BE2C (cell line): ENCODE measurements at regions not wholly inside any gene's neighbourhood (a gene's known extent, or its start where the extent isn't known, plus 50 kb on each side); places are given as distances from the start of the nearest gene placed in this dataset.

ENCODE experiments used
- DNase-seq: peaks from one replicate; pipeline ENCODE4 v3.0.0-alpha.2; 2020
- H3K27me3 ChIP-seq: fragments of 250-450 bp; sonication (Bioruptor Pico); 2 replicates; pipeline ENCODE4 v1.5.1; 2020; ENCODE audit warnings: mild to moderate bottlenecking
- H3K36me3 ChIP-seq: fragments of 250-450 bp; sonication (Bioruptor Pico); 2 replicates; pipeline ENCODE4 v1.5.1; 2020; ENCODE audit warnings: mild to moderate bottlenecking
- H3K4me1 ChIP-seq: fragments of 250-450 bp; sonication (Bioruptor Pico); 2 replicates; pipeline ENCODE4 v1.5.1; 2020
- H3K4me3 ChIP-seq: 2 replicates; pipeline ENCODE4 v1.5.1; 2011; ENCODE audit warnings: low read depth, low read length
- H3K9me3 ChIP-seq: fragments of 250-450 bp; sonication (Bioruptor Pico); 2 replicates; pipeline ENCODE4 v1.5.1; 2020
- TF ChIP-seq, protein P1 (sequence below): IDR thresholded peaks from 2 replicates; pipeline ENCODE4 v1.5.1; 2012; ENCODE audit warnings: mild to moderate bottlenecking, low read depth, low read length

DNA sequence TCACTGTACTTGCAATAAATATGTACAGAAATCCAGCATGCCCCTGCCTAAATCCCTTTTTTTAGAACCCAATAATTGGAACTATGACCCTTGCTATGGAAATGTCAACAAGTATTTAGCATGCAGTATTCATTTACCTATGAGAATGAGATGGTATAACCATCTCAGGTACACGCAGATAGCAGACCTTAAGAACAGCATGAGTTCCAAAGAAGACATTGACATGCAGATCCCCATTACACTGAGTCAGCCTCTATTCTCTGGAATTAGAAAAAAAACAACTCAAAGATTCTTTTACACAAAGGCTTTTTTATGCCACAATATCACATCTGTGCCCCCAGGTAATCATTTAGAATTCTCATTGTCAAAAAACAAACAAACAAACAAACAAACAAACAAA lies 325.6 kb upstream of the TLE4 start:
- Histone ChIP-seq H3K9me3 (no peaks in the 10 kb centered on the region), H3K4me1 (no peaks in the 10 kb centered on the region), H3K27me3 (no peaks in the 10 kb centered on the region), H3K36me3 (no peaks in the 10 kb centered on the region), H3K4me3 (no peak overlapping the region)
- TF ChIP-seq, protein P1, sequence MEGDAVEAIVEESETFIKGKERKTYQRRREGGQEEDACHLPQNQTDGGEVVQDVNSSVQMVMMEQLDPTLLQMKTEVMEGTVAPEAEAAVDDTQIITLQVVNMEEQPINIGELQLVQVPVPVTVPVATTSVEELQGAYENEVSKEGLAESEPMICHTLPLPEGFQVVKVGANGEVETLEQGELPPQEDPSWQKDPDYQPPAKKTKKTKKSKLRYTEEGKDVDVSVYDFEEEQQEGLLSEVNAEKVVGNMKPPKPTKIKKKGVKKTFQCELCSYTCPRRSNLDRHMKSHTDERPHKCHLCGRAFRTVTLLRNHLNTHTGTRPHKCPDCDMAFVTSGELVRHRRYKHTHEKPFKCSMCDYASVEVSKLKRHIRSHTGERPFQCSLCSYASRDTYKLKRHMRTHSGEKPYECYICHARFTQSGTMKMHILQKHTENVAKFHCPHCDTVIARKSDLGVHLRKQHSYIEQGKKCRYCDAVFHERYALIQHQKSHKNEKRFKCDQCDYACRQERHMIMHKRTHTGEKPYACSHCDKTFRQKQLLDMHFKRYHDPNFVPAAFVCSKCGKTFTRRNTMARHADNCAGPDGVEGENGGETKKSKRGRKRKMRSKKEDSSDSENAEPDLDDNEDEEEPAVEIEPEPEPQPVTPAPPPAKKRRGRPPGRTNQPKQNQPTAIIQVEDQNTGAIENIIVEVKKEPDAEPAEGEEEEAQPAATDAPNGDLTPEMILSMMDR = no peak
- DNase-seq = no peak

DNA sequence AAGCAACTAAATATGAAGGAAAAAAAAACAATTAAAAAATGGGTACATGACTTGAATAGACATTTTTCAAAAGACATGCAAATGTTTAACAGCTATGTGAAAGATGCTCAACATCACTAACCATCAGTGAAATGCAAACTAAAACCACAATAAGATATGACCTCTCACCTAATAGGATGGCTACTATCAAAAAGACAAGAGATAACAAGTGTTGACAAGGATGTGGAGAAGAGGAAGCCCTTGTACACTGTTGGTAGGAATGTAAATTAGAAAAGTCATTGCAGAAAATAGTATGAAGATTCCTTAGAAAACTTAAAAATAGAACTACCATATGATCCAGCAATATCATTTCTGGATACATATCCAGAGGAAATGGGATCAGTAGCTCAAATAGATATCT lies 324.7 kb upstream of the TLE4 start:
- no peak overlapping the region for H3K4me3 ChIP-seq
- TF ChIP-seq, protein P1 = no peak
- no peaks in the 10 kb centered on the region for H3K4me1 ChIP-seq
- no peaks in the 10 kb centered on the region for H3K9me3 ChIP-seq
- no peaks in the 10 kb centered on the region for H3K27me3 ChIP-seq
- no peaks in the 10 kb centered on the region for H3K36me3 ChIP-seq
- DNase-seq = no peak

DNA sequence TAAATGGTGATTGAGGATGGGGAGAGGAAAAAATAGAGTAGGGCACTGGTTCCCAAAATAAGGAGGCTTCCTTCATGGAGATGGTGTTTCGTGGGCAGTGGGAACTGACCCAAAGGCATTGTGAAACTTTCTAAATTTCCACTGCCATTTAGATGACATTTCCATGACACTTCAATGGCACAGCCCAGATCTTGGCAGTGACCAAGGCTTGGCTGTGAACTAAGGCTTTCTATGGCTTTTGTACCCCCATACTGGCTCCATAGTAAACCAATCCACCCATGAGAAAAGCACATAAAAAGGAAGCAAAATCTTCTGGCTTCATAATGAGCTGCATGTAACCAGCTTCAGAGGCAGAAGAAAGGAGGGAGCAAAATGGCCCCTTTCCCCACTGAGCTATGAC lies 321.0 kb upstream of the TLE4 start:
- no peak for DNase-seq
- no peak overlapping the region for H3K4me3 ChIP-seq
- peaks cover 6% of the 10 kb centered on the region for H3K4me1 ChIP-seq
- no peaks in the 10 kb centered on the region for H3K36me3 ChIP-seq
- no peaks in the 10 kb centered on the region for H3K27me3 ChIP-seq
- TF ChIP-seq, protein P1 = no peak
- no peaks in the 10 kb centered on the region; the same call in 1 of the 2 replicates for H3K9me3 ChIP-seq

DNA sequence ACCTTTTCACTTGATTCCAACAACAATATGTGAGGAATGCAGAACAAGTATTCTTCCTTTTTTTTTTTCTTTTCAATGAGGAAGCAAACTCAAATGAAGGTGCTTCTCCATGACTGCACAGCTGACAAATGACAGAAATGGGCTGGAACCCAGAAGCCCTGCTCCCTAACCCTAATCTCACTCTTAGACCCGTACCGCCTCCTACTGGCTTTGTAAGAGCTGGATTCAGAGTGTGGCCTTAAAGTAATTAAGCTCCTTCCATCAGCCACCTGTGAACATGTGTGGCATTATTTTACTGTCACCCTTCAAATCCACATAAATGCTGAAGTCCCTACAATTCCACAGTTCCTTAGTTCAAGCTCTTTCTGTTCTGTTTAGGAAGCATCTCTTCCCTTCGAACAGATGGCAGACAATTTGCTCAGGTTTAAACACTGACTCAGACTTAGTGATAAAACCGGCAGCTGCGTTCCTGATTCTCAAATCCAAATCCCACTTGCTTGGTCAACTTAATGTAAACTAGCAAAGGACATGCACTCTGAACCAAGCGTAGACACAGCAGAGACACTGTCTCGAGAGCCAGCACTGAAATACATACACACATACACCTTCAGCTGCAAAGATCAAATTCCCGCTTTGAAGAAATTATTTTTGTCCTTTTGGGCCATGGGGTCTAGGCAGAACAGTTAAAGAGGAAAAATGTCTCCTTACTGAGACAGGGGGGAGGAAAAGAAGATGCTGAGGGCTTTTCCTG lies 316.7 kb upstream of the TLE4 start:
- H3K36me3 ChIP-seq = no peaks in the 10 kb centered on the region
- TF ChIP-seq, protein P1 = peak; percentile 49
- no peak for DNase-seq
- peaks cover 6% of the 10 kb centered on the region for H3K4me1 ChIP-seq
- no peaks in the 10 kb centered on the region; the same call in 1 of the 2 replicates for H3K9me3 ChIP-seq
- H3K27me3 ChIP-seq = no peaks in the 10 kb centered on the region
- H3K4me3 ChIP-seq = no peak overlapping the region

DNA sequence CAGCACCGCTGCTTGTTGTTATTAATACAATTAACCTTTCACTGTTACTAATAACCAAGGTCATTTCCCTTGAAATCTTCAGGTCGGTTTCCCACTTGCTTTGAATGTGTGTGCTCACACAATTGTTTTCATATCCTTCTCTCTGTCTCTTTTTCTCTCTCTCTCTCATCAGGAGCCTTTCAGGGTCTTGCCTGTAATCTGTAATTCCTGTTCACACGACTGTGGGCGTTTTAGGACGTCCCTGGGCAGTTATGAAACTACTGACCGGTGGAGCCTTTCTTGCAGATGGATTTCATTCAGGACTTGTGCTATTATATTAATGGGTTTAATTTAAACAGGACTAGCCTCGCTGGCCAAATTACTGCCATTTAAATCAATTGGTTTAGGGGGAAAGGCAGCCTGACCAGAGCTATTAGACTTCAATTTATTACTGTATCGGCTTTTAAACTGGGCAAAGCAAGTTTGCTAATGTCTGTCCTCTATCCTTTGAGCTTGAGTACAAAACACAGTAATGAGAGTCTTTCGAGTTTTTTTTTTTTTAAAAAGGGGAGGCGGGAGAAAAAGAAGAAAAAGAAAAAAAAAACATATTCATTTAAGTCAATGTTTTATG lies 316.0 kb upstream of the TLE4 start:
- Histone ChIP-seq H3K4me3 (no peak overlapping the region), H3K9me3 (no peaks in the 10 kb centered on the region; the same call in 1 of the 2 replicates), H3K4me1 (peaks cover 6% of the 10 kb centered on the region), H3K27me3 (no peaks in the 10 kb centered on the region), H3K36me3 (no peaks in the 10 kb centered on the region)
- TF ChIP-seq, protein P1 = no peak
- no peak for DNase-seq

DNA sequence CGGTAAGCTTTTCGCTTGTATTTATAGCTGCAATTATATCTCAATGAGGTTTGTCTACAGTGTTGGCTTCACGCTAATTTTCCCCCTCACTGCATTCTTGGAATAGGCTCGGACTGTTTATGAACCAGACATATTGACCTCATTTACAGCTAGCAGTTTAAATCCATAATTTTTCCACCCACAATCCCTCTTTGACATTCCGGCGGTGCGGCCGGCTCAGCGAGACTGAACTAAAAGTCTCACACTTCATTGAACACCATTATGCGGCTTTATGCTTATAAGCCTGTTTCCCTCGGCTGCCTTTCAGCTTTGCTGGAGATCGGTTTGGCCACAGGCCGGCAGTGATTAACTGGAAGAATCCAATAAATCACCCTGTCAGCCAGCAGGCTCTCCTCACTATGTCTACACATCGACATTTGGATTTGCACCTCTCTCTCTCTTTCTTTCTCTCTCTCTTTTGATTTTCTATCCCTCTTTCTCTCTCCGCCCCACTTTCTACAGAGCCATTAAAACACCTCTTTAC lies 315.0 kb upstream of the TLE4 start:
- Histone ChIP-seq H3K27me3 (no peaks in the 10 kb centered on the region), H3K36me3 (no peaks in the 10 kb centered on the region), H3K9me3 (no peaks in the 10 kb centered on the region; the same call in 1 of the 2 replicates), H3K4me1 (peaks cover 6% of the 10 kb centered on the region), H3K4me3 (peak overlapping the region; percentile 17; the same call in 1 of the 2 replicates)
- TF ChIP-seq, protein P1 = no peak
- DNase-seq = peak; percentile 24
